Right renal cortex interstitium (tissue), 3 donors: ENCODE measurements at regions not wholly inside any gene's neighbourhood (a gene's known extent, or its start where the extent isn't known, plus 50 kb on each side); places are given as distances from the start of the nearest gene placed in this dataset.

Experiments
- DNase-seq, 3 donors: peaks; one replicate each; pipeline ENCODE4 v3.0.0-alpha.2; 2013; ENCODE audit warnings: low read depth in 3 of 3, low spot score in 2 of 3

- DNase-seq = no peak
Observed at GRCh38 chr10:21069929-21070700, 173.0 kb upstream of the NEBL start.

GRCh38 chr10:21069278-21069677 lies 172.2 kb upstream of the NEBL start:
- DNase-seq = no peak

GRCh38 chr10:21068026-21068656 lies 171.0 kb upstream of the NEBL start:
- DNase-seq = no peak

- DNase-seq = no peak
Observed at GRCh38 chr10:21065621-21066248, 168.6 kb upstream of the NEBL start.

GRCh38 chr10:21061982-21062381 lies 164.9 kb upstream of the NEBL start:
- DNase-seq = no peak

- DNase-seq = no peak
Observed at GRCh38 chr10:21061184-21061583, 164.1 kb upstream of the NEBL start.

DNA sequence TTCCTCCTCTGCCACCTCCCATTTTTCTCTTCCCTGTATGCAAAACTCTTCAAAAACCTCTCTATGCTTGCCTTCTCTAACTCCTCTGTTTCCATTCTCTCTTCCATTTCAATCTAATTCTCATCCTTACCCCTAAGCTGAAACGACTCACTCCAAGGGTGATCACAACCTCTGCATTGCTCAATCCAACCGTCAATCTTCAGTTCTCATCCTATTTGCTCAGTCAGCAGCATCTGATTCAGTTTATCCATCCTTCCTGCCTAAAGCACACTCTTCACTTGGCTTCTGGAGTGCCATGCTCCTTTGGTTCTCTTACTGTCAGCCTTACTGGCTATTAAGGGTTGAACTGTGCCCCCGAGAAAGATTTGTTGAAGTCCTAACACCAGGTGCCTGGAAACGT lies 163.5 kb upstream of the NEBL start:
- no peak for DNase-seq

DNA sequence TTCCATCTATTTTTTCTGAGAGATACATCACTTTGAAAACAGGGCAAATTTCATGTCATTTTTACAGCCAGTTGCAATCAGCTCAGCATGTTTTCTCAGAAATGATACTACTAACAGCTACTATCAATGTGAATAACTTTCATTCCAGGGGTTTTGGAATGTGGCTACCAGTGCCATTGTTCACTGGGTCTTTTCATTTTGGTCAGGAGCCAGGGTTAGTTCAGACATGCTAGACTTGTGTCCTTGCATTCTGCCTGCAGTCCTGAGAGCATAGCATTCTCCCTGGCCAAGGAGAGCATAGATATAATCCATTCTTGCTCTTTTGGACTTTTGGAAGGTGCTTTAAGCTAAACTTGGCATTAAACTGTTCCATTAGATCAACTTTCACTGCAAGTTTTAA lies 160.9 kb upstream of the NEBL start:
- DNase-seq = no peak

- no peak for DNase-seq
Observed at GRCh38 chr10:21057436-21057835, 160.3 kb upstream of the NEBL start.

DNA sequence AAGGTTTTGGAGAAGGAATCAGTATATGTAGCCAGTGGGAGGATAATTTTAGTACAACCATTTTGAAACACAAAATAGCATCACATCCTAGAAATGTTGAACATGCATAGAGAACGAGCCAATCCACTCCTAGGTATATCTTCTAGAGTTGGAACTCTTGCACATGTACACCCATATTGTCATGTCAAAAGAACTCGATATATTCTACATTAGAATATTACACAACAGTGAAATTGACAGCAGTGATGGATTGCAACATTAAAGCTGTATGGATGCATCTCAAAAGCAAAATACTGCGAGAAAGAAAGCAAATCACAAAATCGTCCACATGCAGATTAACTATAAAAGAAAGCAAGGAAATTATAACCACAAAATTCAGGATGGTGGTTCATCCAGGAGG lies 159.3 kb upstream of the NEBL start:
- no peak for DNase-seq

- DNase-seq = no peak
Observed at GRCh38 chr10:21055339-21056135, 158.4 kb upstream of the NEBL start.

GRCh38 chr10:21053953-21054690 lies 157.0 kb upstream of the NEBL start:
- DNase-seq = no peak

- DNase-seq = no peak
Observed at GRCh38 chr10:21052709-21053104, 155.6 kb upstream of the NEBL start.

DNA sequence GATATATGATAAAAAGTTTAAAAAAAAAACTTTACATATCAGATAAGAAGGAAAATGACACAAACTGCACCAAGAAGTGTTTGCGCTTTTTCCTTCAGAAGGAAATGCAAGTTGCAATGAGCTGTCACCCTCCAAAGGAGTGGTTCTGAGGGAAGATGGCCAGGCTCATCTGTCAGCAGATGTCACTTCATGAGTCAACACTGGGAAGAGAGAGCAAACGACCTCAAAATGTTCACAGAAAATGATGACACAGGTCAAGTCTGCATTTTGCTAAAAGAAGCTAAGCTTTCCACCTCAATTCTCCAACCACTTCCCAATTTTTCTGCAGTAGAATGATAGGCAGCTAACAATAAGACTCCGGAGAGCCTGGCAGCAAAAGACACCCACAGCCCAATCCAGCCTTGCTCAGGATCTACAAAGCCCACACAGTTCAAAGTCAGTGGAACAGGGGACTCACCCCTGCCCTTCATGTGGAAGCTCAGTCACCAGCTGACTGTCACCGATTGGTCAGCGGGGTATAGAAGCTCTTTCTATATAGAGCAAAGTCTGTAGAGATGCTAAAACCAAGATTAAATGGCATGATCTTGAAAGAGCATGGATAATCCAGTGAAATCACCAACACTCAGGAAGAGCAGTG lies 155.1 kb upstream of the NEBL start:
- no peak for DNase-seq

DNA sequence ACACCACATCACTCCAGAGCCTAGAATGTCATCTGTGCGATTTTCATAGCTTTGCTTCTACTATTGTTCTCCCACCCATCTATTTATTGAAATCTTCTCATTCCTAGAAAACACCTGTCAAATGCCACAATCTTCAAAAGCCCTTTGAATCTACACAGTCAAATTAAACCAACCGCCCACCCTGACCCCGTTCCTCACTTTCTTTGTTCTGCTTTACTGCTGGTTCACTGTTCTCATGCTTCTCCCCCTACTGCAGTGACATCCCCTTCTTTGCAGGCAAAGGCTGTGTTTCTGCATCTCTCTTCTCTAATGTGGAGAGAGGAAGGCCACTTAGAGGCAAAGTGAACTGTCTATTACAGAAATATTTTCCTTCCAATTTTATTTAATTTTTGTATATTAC lies 152.4 kb upstream of the NEBL start:
- no peak for DNase-seq

DNA sequence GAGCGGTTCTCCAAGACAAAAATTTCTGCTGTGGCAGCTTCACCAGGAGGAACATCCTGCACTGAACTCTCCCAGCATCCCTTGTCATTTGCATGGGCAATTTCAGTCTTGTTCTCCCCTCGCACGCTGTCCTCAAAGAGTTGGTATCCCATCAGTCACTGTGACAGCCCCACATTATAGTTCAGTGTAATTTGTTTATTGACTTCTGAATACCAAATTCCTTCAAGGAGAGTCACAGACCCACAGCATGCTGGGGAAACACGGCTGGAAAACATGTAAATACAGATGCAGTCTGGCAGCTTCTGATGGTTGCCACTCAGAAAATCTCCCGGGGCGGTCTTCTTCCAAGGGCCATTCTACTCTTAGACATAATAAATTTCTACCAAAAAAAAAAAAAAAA lies 151.0 kb upstream of the NEBL start:
- no peak for DNase-seq

DNA sequence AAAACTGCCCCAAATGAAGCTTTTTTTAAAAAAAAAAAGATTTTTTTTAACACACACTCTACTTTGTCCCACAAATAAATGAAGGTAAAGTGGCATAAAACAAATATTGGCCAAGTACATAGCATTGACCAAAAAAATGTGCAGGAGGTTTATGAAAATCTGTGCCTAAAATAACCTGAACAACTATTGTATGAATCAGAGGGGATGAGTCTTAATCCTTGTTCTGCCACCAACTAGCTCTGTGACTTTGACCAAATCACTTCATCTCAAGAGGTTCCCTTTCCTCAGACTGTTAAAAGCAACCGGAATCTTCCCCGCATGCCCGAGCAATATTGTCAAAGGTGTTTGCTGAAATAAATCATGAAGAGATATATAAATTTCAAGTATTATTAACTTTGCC lies 150.4 kb upstream of the NEBL start:
- no peak for DNase-seq

DNA sequence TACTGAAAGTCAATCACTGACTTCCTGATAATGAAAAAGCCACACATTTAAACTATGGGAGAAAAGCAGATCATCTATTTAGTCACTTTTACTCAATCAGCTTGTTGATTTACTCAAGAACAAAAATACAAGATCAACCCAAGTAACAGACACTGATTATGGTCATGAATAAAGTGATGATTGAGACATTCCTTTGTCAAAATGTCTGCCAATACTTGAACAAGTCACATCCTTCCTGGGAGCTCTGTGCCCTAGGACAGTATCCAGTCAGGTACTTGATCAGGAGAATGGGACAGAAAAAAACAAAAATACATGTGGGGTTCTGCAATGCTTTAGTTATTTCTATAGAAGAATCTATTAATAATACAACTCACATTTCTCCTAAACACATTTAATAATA lies 150.0 kb upstream of the NEBL start:
- DNase-seq = no peak

DNA sequence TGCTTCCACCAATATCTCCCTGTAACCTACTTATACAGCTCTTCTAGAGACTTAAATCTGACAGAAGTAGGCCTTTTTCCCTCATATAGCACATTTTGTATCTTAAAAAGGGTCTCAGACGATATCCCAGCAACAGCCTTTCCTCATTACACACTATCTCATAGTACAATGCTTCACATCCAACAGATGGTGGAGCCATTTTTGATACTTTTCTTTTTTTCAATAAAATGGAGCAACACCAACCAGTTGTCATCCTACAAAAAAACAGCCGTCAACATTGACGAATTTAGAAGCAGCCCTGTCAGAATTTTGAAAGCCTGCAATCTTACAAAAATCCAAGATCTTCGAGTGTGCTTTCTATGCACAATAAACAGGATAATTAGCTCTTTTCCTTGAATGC lies 145.9 kb upstream of the NEBL start:
- no peak for DNase-seq

GRCh38 chr10:21042536-21042935 lies 145.4 kb upstream of the NEBL start:
- DNase-seq = no peak
